Kidney (tissue), 13 donors: ENCODE measurements at regions not wholly inside any gene's neighbourhood (a gene's known extent, or its start where the extent isn't known, plus 50 kb on each side); places are given as distances from the start of the nearest gene placed in this dataset.

Experiments used
- DNase-seq, 5 donors: peaks; one replicate each; pipeline ENCODE4 v3.0.0-alpha.2; 2013 to 2020
- FAIRE-seq: peaks from 2 replicates; lab custom pipeline; 2012; peaks lifted over from hg19 to GRCh38; lab: Jason Lieb, UNC
- H3K27ac ChIP-seq, 2 donors: one replicate each; pipeline ENCODE4 v1.7.0; 2013; ENCODE audit warnings: low read depth in 2 of 2, low read length in 2 of 2, inconsistent platforms in 1 of 2
- H3K27me3 ChIP-seq: one replicate; pipeline ENCODE4 v1.7.1; 2013; ENCODE audit warnings: low read length, inconsistent platforms; ENCODE audit not compliant: control insufficient read depth, insufficient read depth
- H3K36me3 ChIP-seq, 3 donors: one replicate each; pipeline versions ENCODE4 v1.7.0 to v1.7.1; 2013; ENCODE audit warnings: low read length in 3 of 3, control low read depth in 1 of 3, inconsistent platforms in 1 of 3; ENCODE audit not compliant: insufficient read depth in 3 of 3, control insufficient read depth in 2 of 3
- H3K4me1 ChIP-seq, 3 donors: one replicate each; pipeline versions ENCODE4 v1.7.0 to v1.7.1; 2013; ENCODE audit warnings: low read length in 3 of 3, inconsistent platforms in 1 of 3, low read depth in 1 of 3; ENCODE audit not compliant: control insufficient read depth in 2 of 3, insufficient read depth in 2 of 3
- H3K4me3 ChIP-seq, 3 donors: one replicate each; pipeline versions ENCODE4 v1.7.0 to v1.8.1; 2013; ENCODE audit warnings: low read length in 3 of 3, control low read depth in 1 of 3, inconsistent platforms in 1 of 3
- H3K9ac ChIP-seq, 3 donors: one replicate each; pipeline versions ENCODE4 v1.7.0 to v1.7.1; 2013; ENCODE audit warnings: low read length in 3 of 3, control low read depth in 1 of 3, inconsistent platforms in 1 of 3
- H3K9me3 ChIP-seq, 3 donors: one replicate each; pipeline versions ENCODE4 v1.7.0 to v1.7.1; 2013; ENCODE audit warnings: low read length in 3 of 3, control low read depth in 1 of 3, inconsistent platforms in 1 of 3; ENCODE audit not compliant: control insufficient read depth in 2 of 3, insufficient read depth in 1 of 3
- intact Hi-C: fragments of 100-400 bp; cut with DNase I; formaldehyde crosslinking; loops from one replicate; pipeline ENCODE4 v1.11.1; 2022
- TF ChIP-seq, protein P1 (sequence below): IDR thresholded peaks from 3 replicates; pipeline ENCODE4 v1.5.1; 2012; ENCODE audit warnings: mild to moderate bottlenecking, moderate library complexity, borderline replicate concordance; ENCODE audit not compliant: insufficient read depth; ENCODE audit errors: extremely low read depth
- donor health status: control.
- donor health status: control.
- donor health status: control.
- donor health status: control.
- donor health status: control.
- donor health status: DM: yes; HTN: yes; CAD: no.
- donor health status: Normal renal cell carcinoma (clear cell type).

DNA sequence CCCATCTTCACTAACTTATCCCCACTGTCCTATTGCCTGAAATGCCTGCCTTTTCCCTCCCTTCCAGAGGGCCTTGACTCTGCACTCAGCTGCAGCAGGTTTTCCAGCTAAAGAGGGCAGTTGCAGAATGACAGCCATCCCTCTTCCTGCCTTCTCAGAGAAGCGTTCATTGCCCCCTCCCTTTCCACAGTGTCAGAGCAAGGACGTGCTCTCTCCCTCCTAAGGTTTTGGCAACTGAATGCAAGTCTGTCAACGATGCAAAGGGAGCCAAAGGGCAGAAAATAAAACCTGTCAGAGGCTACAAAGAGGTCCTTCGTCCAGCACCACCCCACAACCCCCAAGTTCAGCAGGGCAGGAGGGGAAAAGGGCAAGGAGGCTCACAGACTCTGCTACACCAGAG is 230.1 kb upstream of the THBS1 start:
- intact Hi-C loops = no loop called here
- no peaks in the 10 kb centered on the region for H3K9me3 ChIP-seq
- H3K27me3 ChIP-seq = no peaks in the 10 kb centered on the region
- TF ChIP-seq, protein P1, sequence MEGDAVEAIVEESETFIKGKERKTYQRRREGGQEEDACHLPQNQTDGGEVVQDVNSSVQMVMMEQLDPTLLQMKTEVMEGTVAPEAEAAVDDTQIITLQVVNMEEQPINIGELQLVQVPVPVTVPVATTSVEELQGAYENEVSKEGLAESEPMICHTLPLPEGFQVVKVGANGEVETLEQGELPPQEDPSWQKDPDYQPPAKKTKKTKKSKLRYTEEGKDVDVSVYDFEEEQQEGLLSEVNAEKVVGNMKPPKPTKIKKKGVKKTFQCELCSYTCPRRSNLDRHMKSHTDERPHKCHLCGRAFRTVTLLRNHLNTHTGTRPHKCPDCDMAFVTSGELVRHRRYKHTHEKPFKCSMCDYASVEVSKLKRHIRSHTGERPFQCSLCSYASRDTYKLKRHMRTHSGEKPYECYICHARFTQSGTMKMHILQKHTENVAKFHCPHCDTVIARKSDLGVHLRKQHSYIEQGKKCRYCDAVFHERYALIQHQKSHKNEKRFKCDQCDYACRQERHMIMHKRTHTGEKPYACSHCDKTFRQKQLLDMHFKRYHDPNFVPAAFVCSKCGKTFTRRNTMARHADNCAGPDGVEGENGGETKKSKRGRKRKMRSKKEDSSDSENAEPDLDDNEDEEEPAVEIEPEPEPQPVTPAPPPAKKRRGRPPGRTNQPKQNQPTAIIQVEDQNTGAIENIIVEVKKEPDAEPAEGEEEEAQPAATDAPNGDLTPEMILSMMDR = no peak
- FAIRE-seq (no peak), DNase-seq (no peak)
- no peaks in the 10 kb centered on the region for H3K36me3 ChIP-seq
- H3K9ac ChIP-seq = no peak overlapping the region
- no peaks in the 10 kb centered on the region for H3K4me1 ChIP-seq
- H3K4me3 ChIP-seq = no peak overlapping the region
- no peak overlapping the region for H3K27ac ChIP-seq

- TF ChIP-seq, protein P1 = no peak
- no peak for FAIRE-seq
- H3K9ac ChIP-seq = no peak overlapping the region
These were observed 226.7 kb upstream of the THBS1 start for GRCh38 chr15:39354189-39354588.

DNA sequence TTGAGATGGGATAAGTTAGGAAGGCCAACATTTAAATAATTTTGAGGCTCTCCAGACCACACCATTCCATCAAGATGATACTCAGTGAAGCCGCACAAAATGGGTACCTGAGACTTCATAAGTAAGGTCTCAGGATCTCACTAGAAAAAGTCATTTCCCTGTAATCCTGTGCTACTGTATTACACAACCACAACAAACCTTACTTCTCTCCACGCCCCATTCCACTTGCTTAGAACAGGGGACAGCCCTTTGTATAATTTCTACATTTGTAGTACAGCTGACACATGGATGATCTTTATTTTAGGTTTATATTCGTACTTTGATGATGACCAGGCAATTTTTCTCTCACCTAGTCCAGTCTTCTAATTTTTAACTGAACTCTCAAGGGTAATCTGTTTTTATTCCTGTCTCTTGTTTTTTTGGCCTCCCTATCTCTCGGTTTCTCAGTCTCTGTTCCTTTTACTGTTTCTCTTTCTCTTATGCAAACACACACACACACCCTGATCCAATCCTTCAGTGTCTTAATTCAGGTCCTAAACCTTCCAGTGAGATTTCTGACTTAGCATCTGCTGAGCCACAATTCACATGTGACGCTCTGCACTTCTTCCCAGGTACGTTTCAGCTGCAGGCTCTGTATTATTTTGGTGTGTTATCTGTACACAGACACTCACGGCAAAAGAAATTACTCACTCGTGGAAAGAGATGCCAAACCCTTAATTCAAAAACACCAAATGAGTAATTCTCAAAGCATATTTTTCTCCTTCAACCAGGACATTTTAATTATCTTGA is 223.2 kb upstream of the THBS1 start:
- DNase-seq = no peak
- Histone ChIP-seq H3K9ac (no peak overlapping the region), H3K4me1 (no peaks in the 10 kb centered on the region), H3K27ac (no peak overlapping the region), H3K36me3 (no peaks in the 10 kb centered on the region), H3K4me3 (no peak overlapping the region), H3K27me3 (no peaks in the 10 kb centered on the region), H3K9me3 (no peaks in the 10 kb centered on the region)
- no peak for FAIRE-seq
- TF ChIP-seq, protein P1 = no peak
- intact Hi-C loops = no loop called here

More at GRCh38 chr15:39354189-39354588, 226.7 kb upstream of the THBS1 start:
- H3K36me3 ChIP-seq = no peaks in the 10 kb centered on the region
- no peaks in the 10 kb centered on the region for H3K9me3 ChIP-seq
- intact Hi-C loops = no loop called here
- DNase-seq = no peak
- no peak overlapping the region for H3K4me3 ChIP-seq
- no peaks in the 10 kb centered on the region for H3K27me3 ChIP-seq
- no peaks in the 10 kb centered on the region for H3K4me1 ChIP-seq
- H3K27ac ChIP-seq = no peak overlapping the region
